Stimulated activated CD4-positive, alpha-beta T cell treated with anti-CD3 and anti-CD28 coated beads, Interleukin-15, amount 100 ng/mL, for 24 hours (primary cell): ENCODE measurements at regions not wholly inside any gene's neighbourhood (a gene's known extent, or its start where the extent isn't known, plus 50 kb on each side); places are given as distances from the start of the nearest gene placed in this dataset.

Experiments
- DNase-seq: peaks from one replicate; pipeline ENCODE4 v3.0.0-alpha.2; 2020

DNA sequence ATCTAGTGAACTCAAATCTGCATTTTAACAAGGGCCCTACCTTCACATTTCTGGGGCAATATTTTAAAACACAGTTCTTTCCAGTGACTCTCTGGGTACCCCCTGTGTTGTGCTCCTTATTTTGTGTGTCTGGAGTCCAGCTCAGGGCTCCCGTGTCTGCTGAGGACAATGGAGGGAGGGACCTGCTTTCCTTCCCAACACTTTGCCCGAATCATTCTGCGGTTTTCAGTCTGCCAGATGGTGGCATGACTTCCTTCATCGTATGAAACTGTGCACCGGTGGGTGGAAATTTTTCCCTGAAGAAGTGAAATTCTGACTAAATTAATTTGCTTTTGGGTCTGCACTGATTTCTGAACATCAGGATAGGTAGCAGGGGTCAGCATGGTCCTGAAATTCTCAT, 153.6 kb upstream of the CD180 start:
- no peak for DNase-seq

DNA sequence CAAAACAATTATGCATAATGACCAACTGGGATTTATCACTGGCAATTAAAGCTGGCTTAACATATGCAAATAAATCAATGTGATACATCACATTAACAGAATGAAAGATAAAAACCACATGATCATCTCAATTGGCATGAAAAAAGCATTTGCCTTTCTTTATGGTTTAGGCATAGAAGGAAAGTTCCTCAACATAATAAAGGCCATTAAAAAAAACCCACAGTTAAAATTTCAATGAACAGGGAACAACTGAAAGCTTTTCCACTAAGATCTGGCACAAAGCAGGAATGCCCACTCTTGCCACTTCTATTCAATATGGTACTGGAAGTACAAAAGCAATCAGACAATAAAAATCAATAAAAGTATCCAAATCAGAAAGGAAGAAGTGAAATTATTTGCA, 151.2 kb upstream of the CD180 start:
- DNase-seq: no peak

DNA sequence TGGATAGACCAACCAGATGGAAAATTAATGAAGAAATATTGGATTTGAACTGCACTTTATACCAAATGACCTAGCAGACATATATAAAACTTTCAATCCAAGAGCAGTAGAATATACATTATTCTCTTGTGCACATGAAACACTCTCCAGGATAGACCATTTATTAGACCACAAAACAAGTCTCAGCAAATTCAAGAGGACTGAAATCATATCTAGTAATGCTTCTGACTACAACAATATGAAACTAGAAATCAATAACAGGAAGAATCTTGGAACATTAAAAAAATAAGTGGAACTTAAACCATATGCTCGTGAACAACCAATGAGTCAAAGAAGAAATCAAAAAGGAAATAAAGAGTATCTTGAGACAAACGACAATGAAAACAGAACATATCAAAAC, 150.0 kb upstream of the CD180 start:
- DNase-seq: no peak

DNA sequence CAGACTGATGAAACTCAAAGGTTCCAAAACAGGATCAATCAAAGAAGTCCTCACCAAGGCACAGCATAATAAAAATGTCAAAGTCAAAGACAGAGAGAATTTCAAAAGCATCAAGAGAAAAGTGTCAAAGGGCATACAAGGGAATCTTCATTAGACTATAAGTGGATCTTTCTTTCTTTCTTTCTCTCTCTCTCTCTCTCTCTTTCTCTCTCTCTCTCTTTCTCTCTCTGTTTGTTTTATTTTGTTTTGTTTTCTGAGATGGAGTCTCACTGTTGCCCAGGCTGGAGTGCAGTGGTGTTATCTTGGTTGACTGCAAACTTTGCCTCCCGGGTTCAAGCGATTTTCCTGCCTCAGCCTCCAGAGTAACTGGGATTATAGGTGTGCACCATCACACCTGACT, 148.3 kb upstream of the CD180 start:
- no peak for DNase-seq

GRCh38 chr5:67343835-67344234, 147.2 kb upstream of the CD180 start:
- no peak for DNase-seq

DNA sequence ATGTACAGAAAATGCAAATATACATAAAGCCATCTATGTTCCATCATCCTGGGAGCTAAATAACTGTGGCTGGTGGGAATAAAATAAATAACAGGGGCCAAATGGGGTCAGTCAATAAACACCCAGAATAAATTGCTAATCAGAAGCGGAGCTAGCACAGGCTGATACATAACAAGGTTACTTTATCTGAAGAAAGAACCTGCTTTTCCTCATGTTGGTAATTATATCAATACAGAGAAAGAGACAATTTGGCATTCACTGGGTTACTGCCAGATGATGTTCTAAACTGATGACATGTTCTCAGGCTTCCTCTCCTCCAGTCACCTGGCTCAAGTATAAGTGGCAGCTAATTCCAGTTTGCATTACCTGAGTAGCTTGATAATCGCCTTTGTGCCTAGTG, 144.9 kb upstream of the CD180 start:
- DNase-seq: no peak

DNA sequence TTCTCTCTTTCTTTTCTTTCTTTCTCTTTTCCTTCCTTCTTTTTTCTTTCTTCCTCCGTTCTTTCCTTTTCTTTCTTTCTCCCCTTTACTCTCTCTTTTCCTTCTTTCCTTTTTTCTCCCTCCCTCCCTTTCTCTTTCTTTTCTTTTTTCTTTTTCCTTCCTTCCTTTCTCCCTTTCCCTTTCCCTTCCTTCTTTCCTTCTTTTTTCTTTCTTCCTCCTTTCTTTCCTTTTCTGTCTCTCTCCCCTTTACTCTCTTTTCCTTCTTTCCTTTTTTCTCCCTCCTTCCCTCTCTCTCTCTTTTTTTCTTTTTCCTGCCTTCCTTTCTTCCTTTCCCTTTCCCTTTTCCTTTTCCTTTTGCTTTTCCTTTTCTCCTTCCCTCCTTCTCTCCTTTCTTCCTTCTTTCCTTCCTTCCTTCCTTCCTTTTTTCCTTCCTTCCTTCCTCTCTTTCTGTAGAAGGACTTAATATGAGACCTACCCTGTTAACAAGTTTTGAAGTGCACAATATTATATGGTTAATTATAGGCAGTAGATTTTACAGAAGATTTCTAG, 142.7 kb upstream of the CD180 start:
- no peak for DNase-seq

DNA sequence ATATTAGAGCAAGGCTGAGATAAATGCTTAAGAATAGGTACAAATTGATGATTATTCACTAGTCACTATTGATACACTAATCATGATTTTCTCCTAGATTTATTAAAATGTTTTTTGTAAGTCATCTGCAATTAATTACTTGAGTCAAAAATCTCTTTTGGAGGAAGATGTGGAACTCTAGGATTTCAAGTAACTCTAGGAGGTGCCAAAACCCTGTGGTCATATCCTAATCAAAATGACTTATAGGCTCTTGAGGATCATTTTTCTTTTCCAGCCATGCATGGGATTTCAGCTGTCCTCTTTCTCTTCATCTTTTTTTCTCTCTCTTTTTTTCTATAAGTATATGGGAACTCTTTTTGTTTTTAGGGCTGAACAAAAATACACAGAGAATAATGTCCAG, 141.8 kb upstream of the CD180 start:
- DNase-seq: no peak

GRCh38 chr5:67337751-67338150, 141.2 kb upstream of the CD180 start:
- no peak for DNase-seq

GRCh38 chr5:67335426-67335825, 138.8 kb upstream of the CD180 start:
- no peak for DNase-seq

DNA sequence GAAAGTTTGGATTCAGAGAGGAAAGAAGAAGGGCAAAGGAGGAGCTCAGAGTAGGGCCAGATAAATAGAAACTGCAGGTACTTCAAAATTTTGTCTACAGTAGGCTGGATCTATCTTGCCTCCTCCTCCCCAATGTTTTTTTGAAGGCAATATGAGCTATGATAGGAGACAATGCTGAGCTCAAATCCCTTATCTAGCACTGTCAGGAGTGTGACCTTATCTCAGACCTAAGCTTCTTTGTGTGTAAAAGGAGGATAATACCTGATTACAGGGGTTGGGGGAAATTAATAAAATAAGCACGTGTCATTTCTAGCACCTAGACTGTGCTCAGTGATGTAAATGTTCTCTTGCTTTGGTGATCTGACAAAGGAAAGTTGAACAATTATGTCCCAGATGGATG, 137.8 kb upstream of the CD180 start:
- DNase-seq: no peak

DNA sequence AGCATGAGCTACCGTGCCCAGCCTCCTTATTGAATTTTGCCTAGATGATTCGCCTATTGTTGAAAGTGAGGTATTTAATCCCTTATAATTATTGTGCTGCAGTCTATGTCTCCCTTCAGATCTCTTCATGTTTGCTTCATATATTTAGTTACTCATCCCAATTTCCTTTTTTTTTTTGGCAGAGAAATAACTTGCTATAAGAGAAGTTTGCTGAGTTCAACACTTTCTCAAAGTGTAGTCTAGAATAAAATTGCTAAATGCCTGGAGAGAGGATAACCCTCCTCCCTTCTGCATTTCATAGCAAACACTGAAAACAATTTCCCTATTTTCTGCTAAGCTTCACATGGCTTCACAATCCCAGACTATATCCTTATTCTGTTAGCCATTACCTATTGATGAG, 136.6 kb upstream of the CD180 start:
- no peak for DNase-seq

DNA sequence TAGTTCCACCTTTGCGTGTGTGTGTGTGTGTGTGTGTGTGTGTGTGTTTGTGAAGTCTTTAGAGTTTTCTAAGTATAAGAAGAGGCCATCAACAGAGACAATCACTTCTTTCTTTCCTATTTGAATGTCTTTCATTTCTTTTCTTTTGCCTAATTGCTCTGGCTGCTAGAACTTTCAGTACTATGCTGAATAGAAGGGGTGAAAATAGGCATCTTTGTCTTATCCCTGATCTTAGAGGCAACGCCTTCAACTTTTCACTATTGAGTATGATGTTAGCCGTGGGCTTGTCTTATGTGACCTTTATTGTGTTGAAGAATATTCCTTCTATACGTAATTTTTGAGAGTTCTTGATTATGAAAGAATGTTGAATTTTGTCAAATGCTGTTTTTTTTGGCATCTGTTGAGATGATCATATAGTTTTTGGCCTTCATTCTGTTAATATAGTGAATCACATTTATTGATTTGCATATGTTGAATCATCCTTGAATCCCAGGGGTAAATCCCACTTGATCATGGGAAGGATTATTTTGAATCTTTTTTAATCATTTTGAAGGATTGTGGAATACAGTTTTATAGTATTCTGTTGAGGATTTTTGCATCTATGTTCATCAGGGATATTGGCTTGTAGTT, 134.8 kb upstream of the CD180 start:
- no peak for DNase-seq

DNA sequence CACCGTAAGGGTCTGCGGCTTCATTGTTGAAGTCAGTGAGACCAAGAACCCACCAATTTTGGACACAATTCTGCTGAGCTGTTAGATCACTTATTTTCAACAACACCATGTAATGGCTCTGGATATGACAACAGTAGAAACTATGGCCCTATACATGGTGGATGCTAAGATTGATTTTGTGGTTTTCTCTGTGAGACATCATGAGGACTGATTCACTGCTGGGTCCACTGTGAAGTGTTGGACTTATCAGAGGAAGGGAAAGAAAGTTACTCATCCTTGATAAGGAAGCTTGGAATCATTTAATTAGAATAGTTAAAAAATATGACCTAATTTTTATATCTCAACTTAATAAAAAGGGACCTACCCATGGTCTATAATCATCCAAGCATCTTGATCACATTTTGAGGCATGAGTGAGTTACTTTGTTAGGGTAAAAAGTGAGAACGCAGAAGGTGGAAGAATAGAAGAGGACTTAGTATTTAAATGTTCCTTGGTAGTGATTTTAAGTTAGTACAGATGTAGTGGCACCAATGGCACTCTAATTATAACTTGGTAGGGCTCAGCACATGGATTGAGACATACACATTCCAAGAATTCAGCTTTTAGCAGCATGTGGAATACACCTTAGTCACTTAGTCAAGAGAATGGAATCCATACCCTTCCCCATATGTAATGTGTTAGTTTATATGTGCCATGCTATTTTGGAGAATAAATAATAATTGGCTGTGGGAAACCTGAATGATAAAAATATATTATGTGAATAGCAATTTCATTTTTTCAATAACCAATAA, 123.5 kb upstream of the CD180 start:
- DNase-seq: no peak

GRCh38 chr5:67318746-67319145, 122.1 kb upstream of the CD180 start:
- DNase-seq: no peak

GRCh38 chr5:67317603-67318002, 121.0 kb upstream of the CD180 start:
- DNase-seq: no peak

DNA sequence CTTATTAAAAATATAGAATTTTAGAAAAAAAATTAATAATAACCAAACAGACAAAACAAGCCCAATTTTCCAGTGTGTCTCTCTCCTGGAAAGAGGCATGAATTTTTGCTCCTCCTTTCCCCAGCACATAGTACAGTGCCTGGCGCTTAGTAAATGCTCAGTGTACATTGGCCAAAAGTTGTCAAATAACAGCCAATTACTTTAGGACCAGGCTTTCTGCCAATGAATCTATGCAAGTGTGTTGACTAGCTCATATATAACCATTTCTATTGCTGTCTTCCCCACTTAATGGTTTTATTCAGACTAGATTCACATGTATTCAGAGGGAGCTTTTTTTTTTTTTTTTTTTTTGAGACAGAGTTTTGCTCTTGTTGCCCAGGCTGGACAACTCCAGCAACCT, 120.1 kb upstream of the CD180 start:
- DNase-seq: no peak

- DNase-seq: no peak
Measured at GRCh38 chr5:67315082-67315989, 118.7 kb upstream of the CD180 start.

DNA sequence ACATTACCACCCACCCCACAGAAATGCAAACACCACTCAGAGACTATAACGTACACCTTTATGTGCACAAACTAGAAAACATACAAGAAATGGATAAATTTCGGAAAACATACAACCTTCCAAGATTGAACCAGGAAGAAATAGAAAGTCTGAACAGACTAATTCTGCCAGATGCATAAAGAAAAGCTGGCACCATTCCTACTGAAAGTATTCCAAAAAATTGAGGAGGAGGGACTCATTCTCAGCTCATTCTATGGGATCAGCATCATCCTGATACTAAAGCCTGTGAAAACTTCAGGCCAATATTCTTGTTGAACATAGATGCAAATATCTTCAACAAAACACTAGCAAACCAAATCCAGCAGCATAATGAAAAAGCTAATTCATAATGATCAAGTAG, 115.1 kb upstream of the CD180 start:
- no peak for DNase-seq

DNA sequence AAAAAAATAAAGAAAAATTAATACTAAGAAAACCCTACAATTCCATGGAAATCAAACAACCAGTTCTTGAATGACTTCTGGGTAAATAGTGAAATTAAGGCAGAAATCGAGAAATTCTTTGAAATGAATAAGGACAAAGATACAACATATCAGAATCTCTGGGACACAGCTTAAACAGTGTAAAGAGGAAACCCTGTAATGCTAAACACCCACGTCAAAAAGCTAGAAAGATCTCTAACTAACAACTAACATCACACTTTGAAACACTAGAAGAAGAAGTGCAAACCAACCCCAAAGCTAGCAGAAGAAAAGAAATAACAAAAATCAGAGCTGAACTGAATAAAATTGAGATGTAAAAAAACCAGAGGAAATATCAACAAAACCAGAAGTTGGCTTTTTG, 114.6 kb upstream of the CD180 start:
- DNase-seq: no peak

GRCh38 chr5:67310740-67311139, 114.1 kb upstream of the CD180 start:
- no peak for DNase-seq

GRCh38 chr5:67310169-67310568, 113.6 kb upstream of the CD180 start:
- DNase-seq: no peak

DNA sequence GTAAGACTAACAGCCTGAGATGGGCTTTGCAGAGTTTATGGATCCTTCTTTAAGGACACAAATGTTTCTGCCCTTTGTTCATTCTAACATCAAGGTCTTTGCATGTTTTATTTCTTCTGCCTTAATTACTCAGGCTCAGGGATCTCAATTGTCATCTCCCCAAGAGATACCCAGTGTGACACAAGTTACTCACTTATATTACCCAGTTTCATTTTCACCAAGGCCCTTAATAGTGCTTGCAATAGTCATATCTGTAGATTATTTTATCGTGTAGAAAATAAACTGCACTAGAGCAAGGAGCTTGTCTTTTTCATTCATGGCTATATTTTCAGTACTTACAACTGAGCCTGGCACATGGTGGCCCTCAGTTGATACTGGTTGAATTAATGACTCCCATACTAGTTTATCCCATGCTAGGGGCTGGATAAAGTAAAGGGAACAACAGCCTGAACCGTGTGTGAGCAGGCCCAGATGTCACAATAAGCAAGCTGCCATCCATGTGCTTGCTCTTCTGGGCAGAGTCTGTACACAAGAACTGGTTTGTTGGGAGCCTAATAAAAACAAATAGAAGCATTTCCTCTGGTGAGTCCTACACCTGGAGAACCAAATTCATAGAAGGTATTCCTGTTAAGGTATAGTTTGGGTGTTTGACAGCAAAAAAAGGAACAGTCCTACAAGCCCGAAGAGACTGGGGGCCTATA, 112.5 kb upstream of the CD180 start:
- DNase-seq: no peak
